A549 (cell line): ENCODE measurements at regions not wholly inside any gene's neighbourhood (a gene's known extent, or its start where the extent isn't known, plus 50 kb on each side); places are given as distances from the start of the nearest gene placed in this dataset.

Experiments used
- ATAC-seq, 2 experiments: fragments of 200-7000 bp in 1 of 2; fragments of >200 bp in 1 of 2; cut with Nextera tagmentation in 1 of 2; cut with Tn5 transposase in 1 of 2; 3 replicates each; pipeline versions ENCODE4 v1.8.0 to v1.9.1; 2018 to 2020; ENCODE audit warnings: mild to moderate bottlenecking in 1 of 2, moderate library complexity in 1 of 2
- CTCF ChIA-PET: fragments of 300-600 bp; sonication (Branson Sonifier 250); formaldehyde crosslinking; extraction: SDS; loops from one replicate; lab custom pipeline; 2021; ENCODE audit warnings: antibody characterized with exemption, inconsistent platforms; lab: Yijun Ruan, JAX
- POLR2A ChIA-PET: fragments of 350-600 bp; formaldehyde crosslinking; extraction: SDS; loops from one replicate; lab custom pipeline; 2021; ENCODE audit warnings: antibody characterized with exemption, inconsistent platforms; lab: Yijun Ruan, JAX
- DNase-seq, 2 experiments: peaks; one replicate each; pipeline versions ENCODE4 v3.0.0 to v3.0.0-alpha.2; 2011 to 2016; ENCODE audit warnings: low read depth in 1 of 2, low spot score in 1 of 2
- FAIRE-seq: peaks from 2 replicates; lab custom pipeline; 2011; peaks lifted over from hg19 to GRCh38; lab: Jason Lieb, UNC
- H3K27ac ChIP-seq, 2 experiments: fragments of >200 bp; sonication (Bioruptor Twin); formaldehyde crosslinking; 3 replicates each; pipeline ENCODE4 v1.5.1; 2016 to 2017
- H3K4me1 ChIP-seq: fragments of >200 bp; sonication (Bioruptor Twin); formaldehyde crosslinking; 3 replicates; pipeline ENCODE4 v1.6.1; 2016
- H3K4me2 ChIP-seq: fragments of >200 bp; sonication (Bioruptor Twin); formaldehyde crosslinking; 3 replicates; pipeline ENCODE4 v1.6.1; 2016
- H3K4me3 ChIP-seq: fragments of >200 bp; sonication (Bioruptor Twin); formaldehyde crosslinking; 3 replicates; pipeline ENCODE4 v1.5.1; 2016
- H3K9me3 ChIP-seq: fragments of >200 bp; sonication (Bioruptor Twin); formaldehyde crosslinking; 3 replicates; pipeline ENCODE4 v1.6.1; 2016
- BHLHE40 ChIP-seq: IDR thresholded peaks from 2 replicates; pipeline ENCODE4 v1.6.1; 2012; ENCODE audit warnings: low read depth, low read length, inconsistent platforms
- CBX2 ChIP-seq: fragments of 200-600 bp; sonication (generic); IDR thresholded peaks from 2 replicates; pipeline ENCODE4 v1.6.1; 2016; ENCODE audit warnings: low read depth, mild to moderate bottlenecking, borderline replicate concordance
- CBX8 ChIP-seq: fragments of 200-600 bp; sonication (generic); IDR thresholded peaks from 2 replicates; pipeline ENCODE4 v1.6.1; 2016
- EHF ChIP-seq: fragments of 250-450 bp; sonication (Bioruptor Pico); IDR thresholded peaks from 2 replicates; pipeline ENCODE4 v1.5.0; 2020; ENCODE audit warnings: mild to moderate bottlenecking
- EP300 ChIP-seq, 2 experiments: fragments of >200 bp; sonication (Bioruptor Twin); formaldehyde crosslinking; IDR thresholded peaks; 2 replicates in 1 of 2; 3 replicates in 1 of 2; pipeline ENCODE4 v1.6.1; 2016 to 2017
- ESRRA ChIP-seq: fragments of 150-350 bp; IDR thresholded peaks from 2 replicates; pipeline ENCODE4 v1.6.1; 2014; ENCODE audit warnings: mild to moderate bottlenecking, low read length, borderline replicate concordance
- GATA3 ChIP-seq: IDR thresholded peaks from 2 replicates; pipeline ENCODE4 v1.6.1; 2012; ENCODE audit warnings: borderline replicate concordance
- HDAC2 ChIP-seq: fragments of 200-600 bp; sonication (generic); IDR thresholded peaks from 2 replicates; pipeline ENCODE4 v1.6.1; 2016
- HEYL ChIP-seq: fragments of 250-450 bp; sonication (Bioruptor Pico); IDR thresholded peaks from 2 replicates; pipeline ENCODE4 v1.8.0; 2021; ENCODE audit warnings: mild to moderate bottlenecking, moderate library complexity
- HOXA7 ChIP-seq: fragments of 250-450 bp; sonication (Bioruptor Pico); IDR thresholded peaks from 2 replicates; pipeline ENCODE4 v1.5.0; 2020; ENCODE audit warnings: mild to moderate bottlenecking, moderate library complexity
- HOXB5 ChIP-seq: fragments of 250-450 bp; sonication (Bioruptor Pico); IDR thresholded peaks from 2 replicates; pipeline ENCODE4 v1.5.0; 2020; ENCODE audit warnings: mild to moderate bottlenecking, moderate library complexity
- JUN ChIP-seq, 2 experiments: fragments of >200 bp; sonication (Bioruptor Twin); formaldehyde crosslinking; IDR thresholded peaks; 2 replicates in 1 of 2; 3 replicates in 1 of 2; pipeline ENCODE4 v1.6.1; 2016 to 2017
- KDM5A ChIP-seq: fragments of 200-600 bp; sonication (generic); IDR thresholded peaks from 2 replicates; pipeline ENCODE4 v1.6.1; 2016; ENCODE audit warnings: antibody characterized with exemption, mild to moderate bottlenecking
- MAFK ChIP-seq: fragments of 450-650 bp; IDR thresholded peaks from 2 replicates; pipeline ENCODE4 v1.6.1; 2014; ENCODE audit not compliant: partially characterized antibody
- MYC ChIP-seq: IDR thresholded peaks from 2 replicates; pipeline ENCODE4 v1.6.1; 2012; ENCODE audit warnings: mild to moderate bottlenecking, inconsistent platforms, low read length, improper control_type of control experiment, borderline replicate concordance
- NPAS2 ChIP-seq: fragments of 250-450 bp; sonication (Bioruptor Pico); IDR thresholded peaks from 2 replicates; pipeline ENCODE4 v1.8.0; 2022; ENCODE audit warnings: mild to moderate bottlenecking, moderate library complexity, borderline replicate concordance
- RAD21 ChIP-seq, 2 experiments: fragments of >200 bp in 1 of 2; sonication (Bioruptor Twin) in 1 of 2; formaldehyde crosslinking in 1 of 2; IDR thresholded peaks in 1 of 2; conservative IDR thresholded peaks in 1 of 2; 2 replicates in 1 of 2; 3 replicates in 1 of 2; pipeline ENCODE4 v1.6.1; 2012 to 2018; ENCODE audit warnings: inconsistent platforms in 1 of 2
- TFCP2L1 ChIP-seq: fragments of 250-450 bp; sonication (Bioruptor Pico); IDR thresholded peaks from 2 replicates; pipeline ENCODE4 v1.5.0; 2021; ENCODE audit warnings: mild to moderate bottlenecking
- ZC3H11A ChIP-seq: fragments of 450-650 bp; IDR thresholded peaks from 2 replicates; pipeline ENCODE4 v1.6.1; 2014; ENCODE audit warnings: antibody characterized with exemption, mild to moderate bottlenecking
- ZNF302 ChIP-seq: fragments of 250-450 bp; sonication (Bioruptor Pico); IDR thresholded peaks from 2 replicates; pipeline ENCODE4 v1.9.0; 2021; ENCODE audit warnings: inconsistent platforms, mild to moderate bottlenecking, moderate library complexity
- WGBS: methylation state at CpG from one replicate; pipeline ENCODE4 v1.1.6; 2017; ENCODE audit errors: missing lambda C conversion rate; 5-methylcytosine and 5-hydroxymethylcytosine counted together
- TF ChIP-seq, protein P1 (sequence below): fragments of 250-450 bp; sonication (Bioruptor Pico); IDR thresholded peaks from 2 replicates; pipeline ENCODE4 v1.5.0; 2020; ENCODE audit warnings: low read depth, mild to moderate bottlenecking, moderate library complexity
- TF ChIP-seq, protein P2 (sequence below): IDR thresholded peaks from 2 replicates; pipeline ENCODE4 v1.6.1; 2012
- TF ChIP-seq, protein P3 (sequence below): fragments of >200 bp; sonication (Bioruptor Twin); formaldehyde crosslinking; IDR thresholded peaks from 2 replicates; pipeline ENCODE4 v1.6.1; 2016
- TF ChIP-seq, protein P4 (sequence below): fragments of 150-350 bp; IDR thresholded peaks from 2 replicates; pipeline ENCODE4 v1.6.1; 2014; ENCODE audit warnings: low read depth, mild to moderate bottlenecking, low read length

DNA sequence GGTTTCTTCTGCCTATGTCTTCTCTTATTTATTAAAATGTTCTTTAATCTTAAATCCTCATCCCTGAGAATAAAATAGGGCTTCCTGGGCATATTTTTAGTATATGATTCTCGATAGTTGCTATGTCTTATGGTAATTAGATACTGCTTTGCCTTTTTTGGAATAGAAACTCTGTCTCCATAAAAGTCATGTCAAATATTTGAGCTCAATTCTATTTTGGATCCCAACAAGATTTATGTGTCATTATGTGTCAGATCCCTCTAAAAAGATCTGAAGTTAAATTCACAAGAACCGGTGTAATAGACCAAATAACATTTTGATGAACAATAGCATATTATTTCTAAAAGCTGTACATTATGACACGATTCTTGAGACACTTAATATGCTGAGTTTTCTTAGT lies 312.5 kb upstream of the PDE3A start:
- ChIA-PET POLR2A (no interaction called here), CTCF (no interaction called here)
- DNase-seq (no peak), ATAC-seq (no peak), FAIRE-seq (no peak)
- no peaks in the 10 kb centered on the region for H3K4me1 ChIP-seq
- no peak overlapping the region for H3K4me2 ChIP-seq
- no peak overlapping the region for H3K4me3 ChIP-seq
- H3K27ac ChIP-seq, result no peak overlapping the region
- TF ChIP-seq HOXA7 (CRISPR knock-in tag) (no peak), EP300 (IDR thresholded peaks at IDR 0.05) (no peak), NPAS2 (CRISPR knock-in tag) (no peak), CBX2 (no peak), CBX8 (no peak), MAFK (no peak), GATA3 (no peak), EHF (CRISPR knock-in tag) (no peak), HDAC2 (no peak), KDM5A (no peak), RAD21 (conservative IDR thresholded peaks at IDR 0.05 in 1 of 2, IDR thresholded peaks at IDR 0.05 in 1 of 2) (no peak), HEYL (CRISPR knock-in tag) (no peak), HOXB5 (CRISPR knock-in tag) (no peak), ZNF302 (no peak)
- TF ChIP-seq, protein P1, sequence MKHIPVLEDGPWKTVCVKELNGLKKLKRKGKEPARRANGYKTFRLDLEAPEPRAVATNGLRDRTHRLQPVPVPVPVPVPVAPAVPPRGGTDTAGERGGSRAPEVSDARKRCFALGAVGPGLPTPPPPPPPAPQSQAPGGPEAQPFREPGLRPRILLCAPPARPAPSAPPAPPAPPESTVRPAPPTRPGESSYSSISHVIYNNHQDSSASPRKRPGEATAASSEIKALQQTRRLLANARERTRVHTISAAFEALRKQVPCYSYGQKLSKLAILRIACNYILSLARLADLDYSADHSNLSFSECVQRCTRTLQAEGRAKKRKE (CRISPR knock-in tag), result no peak
- TF ChIP-seq, protein P2, sequence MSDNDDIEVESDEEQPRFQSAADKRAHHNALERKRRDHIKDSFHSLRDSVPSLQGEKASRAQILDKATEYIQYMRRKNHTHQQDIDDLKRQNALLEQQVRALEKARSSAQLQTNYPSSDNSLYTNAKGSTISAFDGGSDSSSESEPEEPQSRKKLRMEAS, result no peak
- TF ChIP-seq, protein P3, sequence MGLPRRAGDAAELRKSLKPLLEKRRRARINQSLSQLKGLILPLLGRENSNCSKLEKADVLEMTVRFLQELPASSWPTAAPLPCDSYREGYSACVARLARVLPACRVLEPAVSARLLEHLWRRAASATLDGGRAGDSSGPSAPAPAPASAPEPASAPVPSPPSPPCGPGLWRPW, result no peak
- whole genome bisulfite sequencing, result 34% methylated on average over 3 of the region's 3 CpGs
- H3K9me3 ChIP-seq, result no peaks in the 10 kb centered on the region; the same call in 2 of the 3 replicates

DNA sequence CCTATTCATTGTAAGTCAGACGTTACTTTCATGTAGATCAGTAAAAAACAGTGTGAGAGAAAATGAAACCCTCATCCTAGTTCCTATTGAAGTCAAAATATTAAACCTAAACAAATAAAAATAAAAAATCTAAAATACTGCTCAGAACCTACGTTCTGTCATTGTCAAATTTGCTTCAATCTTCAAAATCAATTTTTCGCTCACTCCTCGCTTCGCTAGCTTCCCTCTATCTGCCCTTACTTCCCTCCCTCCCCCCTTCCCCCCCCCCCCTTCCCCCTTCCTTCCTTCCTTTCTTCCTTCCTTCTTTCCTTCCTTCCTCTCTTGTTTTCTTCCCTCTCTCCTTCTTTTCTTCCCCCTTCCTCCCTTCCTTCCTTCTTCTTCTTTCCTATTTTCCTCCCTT lies 310.9 kb upstream of the PDE3A start:
- no peak for TF ChIP-seq ESRRA
- WGBS, result 55% methylated on average over 5 of the region's 5 CpGs

DNA sequence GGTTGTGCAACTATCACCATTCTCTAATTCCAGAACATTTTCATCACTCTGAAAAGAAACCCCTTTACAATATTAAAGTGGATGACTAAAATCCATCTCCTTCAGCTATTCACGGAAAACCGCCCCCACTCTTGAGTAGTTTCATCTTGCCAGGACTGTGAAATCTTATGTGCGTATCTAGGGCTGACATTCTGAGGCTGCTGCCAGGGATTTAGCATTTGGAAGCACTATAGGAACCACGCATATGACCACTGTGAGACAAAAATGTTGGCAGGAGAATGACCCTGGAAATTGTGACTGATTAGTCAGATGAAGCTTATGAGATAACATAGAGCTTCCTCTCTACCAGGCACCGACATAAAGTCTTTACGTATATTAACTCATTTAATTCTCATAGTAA lies 305.2 kb upstream of the PDE3A start:
- DNase-seq (no peak), FAIRE-seq (no peak), ATAC-seq (no peak)
- Histone ChIP-seq H3K9me3 (0 out of 3 replicates have a peak, but pooled peaks cover 2% of the 10 kb centered on the region), H3K27ac (no peak overlapping the region), H3K4me3 (no peak overlapping the region), H3K4me1 (no peaks in the 10 kb centered on the region), H3K4me2 (no peak overlapping the region)
- WGBS, result 71% methylated on average over 6 of the region's 6 CpGs
- no peak for TF ChIP-seq MYC
- TF ChIP-seq, protein P4, sequence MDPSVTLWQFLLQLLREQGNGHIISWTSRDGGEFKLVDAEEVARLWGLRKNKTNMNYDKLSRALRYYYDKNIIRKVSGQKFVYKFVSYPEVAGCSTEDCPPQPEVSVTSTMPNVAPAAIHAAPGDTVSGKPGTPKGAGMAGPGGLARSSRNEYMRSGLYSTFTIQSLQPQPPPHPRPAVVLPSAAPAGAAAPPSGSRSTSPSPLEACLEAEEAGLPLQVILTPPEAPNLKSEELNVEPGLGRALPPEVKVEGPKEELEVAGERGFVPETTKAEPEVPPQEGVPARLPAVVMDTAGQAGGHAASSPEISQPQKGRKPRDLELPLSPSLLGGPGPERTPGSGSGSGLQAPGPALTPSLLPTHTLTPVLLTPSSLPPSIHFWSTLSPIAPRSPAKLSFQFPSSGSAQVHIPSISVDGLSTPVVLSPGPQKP, result no peak
- TF ChIP-seq JUN (IDR thresholded peaks at IDR 0.05), result no peak
- TF ChIP-seq ZC3H11A, result no peak
- no peak for TF ChIP-seq BHLHE40
- no peak for TF ChIP-seq CBX8
- no peak for TF ChIP-seq ZNF302
- TF ChIP-seq HEYL (CRISPR knock-in tag), result no peak
- TF ChIP-seq TFCP2L1 (CRISPR knock-in tag), result no peak
- POLR2A ChIA-PET, result no interaction called here
- CTCF ChIA-PET, result interaction anchor here (0.6 kb wide), 1 partner anchor 161 kb away, joined by 3 read pairs; no protein-coding TSS in a partner anchor

More for the DNA sequence above, 310.9 kb upstream of the PDE3A start:
- FAIRE-seq, result no peak
- DNase-seq, result no peak
- H3K4me3 ChIP-seq, result no peak overlapping the region
- no peaks in the 10 kb centered on the region; the same call in 2 of the 3 replicates for H3K9me3 ChIP-seq
- H3K4me2 ChIP-seq, result no peak overlapping the region
- ATAC-seq, result no peak
- H3K4me1 ChIP-seq, result no peaks in the 10 kb centered on the region
- no peak overlapping the region for H3K27ac ChIP-seq
- ChIA-PET CTCF (no interaction called here), POLR2A (no interaction called here)
